ENCODE measurements at regions not wholly inside any gene's neighbourhood (a gene's known extent, or its start where the extent isn't known, plus 50 kb on each side); places are given as distances from the start of the nearest gene placed in this dataset.
"Not testable (repeated sequence)": the region's sequence is repeated elsewhere in the genome, so short reads cannot be mapped to it uniquely, and the experiment has no call there.

- H3K27me3 Mint-ChIP-seq = no peaks in the 10 kb centered on the region
- Histone ChIP-seq H3K9ac (ENCODE audit: low read length) (no peak overlapping the region), H3K4me2 (replicated peaks; ENCODE audit: low read depth, low read length, poor library complexity, severe bottlenecking) (no peak overlapping the region), H3K4me3 (ENCODE audit: control extremely low read depth in 1 of 5, extremely low read depth in 1 of 5, insufficient read depth in 1 of 5, low read depth in 2 of 5, low read length in 4 of 5) (no peak overlapping the region), H3K4me1 (ENCODE audit: control insufficient read depth in 2 of 2, insufficient read depth in 2 of 2, low read length in 2 of 2) (no peaks in the 10 kb centered on the region), H3K79me2 (ENCODE audit: control insufficient read depth, insufficient read depth, low read length) (no peaks in the 10 kb centered on the region), H2AFZ (ENCODE audit: insufficient read depth, low read depth, low read length, poor library complexity, severe bottlenecking) (no peak overlapping the region), H3K27me3 (replicated peaks in 1 of 4; ENCODE audit: control extremely low read depth in 1 of 4, control insufficient read depth in 3 of 4, insufficient read depth in 4 of 4, low read length in 3 of 4) (no peaks in the 10 kb centered on the region), H4K20me1 (ENCODE audit: control insufficient read depth, insufficient read depth, low read length, poor library complexity, severe bottlenecking) (no peaks in the 10 kb centered on the region), H3K36me3 (replicated peaks in 1 of 2; ENCODE audit: control extremely low read depth in 1 of 2, control insufficient read depth in 1 of 2, extremely low read depth in 1 of 2, insufficient read depth in 2 of 2, low read length in 1 of 2) (no peaks in the 10 kb centered on the region), H3K9me3 (ENCODE audit: control extremely low read depth in 1 of 3, control insufficient read depth in 2 of 3, insufficient read depth in 1 of 3, low read length in 2 of 3) (no peaks in the 10 kb centered on the region), H3K27ac (ENCODE audit: low read length in 2 of 2) (no peak overlapping the region)
- intact Hi-C loops (cut with micrococcal nuclease) = no loop called here
- H3K27ac Mint-ChIP-seq = no peak overlapping the region
- no peak for TF ChIP-seq EZH2 (IDR thresholded peaks at IDR 0.05; ENCODE audit: borderline replicate concordance, insufficient read depth, low read depth, low read length, poor library complexity, severe bottlenecking)
- no peak for TF ChIP-seq CTCF (IDR thresholded peaks at IDR 0.05)
- ATAC-seq (ENCODE audit: low read depth) (no peak), DNase-seq (no peak)
- no peaks in the 10 kb centered on the region for H3K9me3 Mint-ChIP-seq (ENCODE audit: insufficient read depth)
- H3K4me3 Mint-ChIP-seq = no peak overlapping the region
- POLR2A ChIA-PET = no interaction called here
- H3K4me1 Mint-ChIP-seq = no peaks in the 10 kb centered on the region
- WGBS (ENCODE audit: insufficient coverage) = 100% methylated on average over 2 of the region's 4 CpGs
- CTCF ChIA-PET = no interaction called here
These were observed 729.1 kb upstream of the MGAT4C start for GRCh38 chr12:86985298-86985697.

GRCh38 chr12:86970595-86970994 is 714.4 kb upstream of the MGAT4C start:
- DNase-seq; H4K20me1 ChIP-seq (ENCODE audit: control insufficient read depth, insufficient read depth, low read length, poor library complexity, severe bottlenecking); H3K27me3 ChIP-seq (replicated peaks in 1 of 4; ENCODE audit: control extremely low read depth in 1 of 4, control insufficient read depth in 3 of 4, insufficient read depth in 4 of 4, low read length in 3 of 4); H3K9me3 ChIP-seq (ENCODE audit: control extremely low read depth in 1 of 3, control insufficient read depth in 2 of 3, insufficient read depth in 1 of 3, low read length in 2 of 3); intact Hi-C loops (cut with micrococcal nuclease); H3K9ac ChIP-seq (ENCODE audit: low read length); H3K79me2 ChIP-seq (ENCODE audit: control insufficient read depth, insufficient read depth, low read length); H3K27ac ChIP-seq (ENCODE audit: low read length in 2 of 2); H3K4me2 ChIP-seq (replicated peaks; ENCODE audit: low read depth, low read length, poor library complexity, severe bottlenecking); POLR2A ChIA-PET; H3K4me3 Mint-ChIP-seq; H3K27me3 Mint-ChIP-seq; H3K27ac Mint-ChIP-seq; H3K4me3 ChIP-seq (ENCODE audit: control extremely low read depth in 1 of 5, extremely low read depth in 1 of 5, insufficient read depth in 1 of 5, low read depth in 2 of 5, low read length in 4 of 5); H3K36me3 ChIP-seq (replicated peaks in 1 of 2; ENCODE audit: control extremely low read depth in 1 of 2, control insufficient read depth in 1 of 2, extremely low read depth in 1 of 2, insufficient read depth in 2 of 2, low read length in 1 of 2); CTCF ChIA-PET; H3K9me3 Mint-ChIP-seq (ENCODE audit: insufficient read depth); ATAC-seq (ENCODE audit: low read depth); H2AFZ ChIP-seq (ENCODE audit: insufficient read depth, low read depth, low read length, poor library complexity, severe bottlenecking); H3K4me1 Mint-ChIP-seq; H3K4me1 ChIP-seq (ENCODE audit: control insufficient read depth in 2 of 2, insufficient read depth in 2 of 2, low read length in 2 of 2): not testable (repeated sequence)
- 85% methylated on average over 6 of the region's 7 CpGs for WGBS (ENCODE audit: insufficient coverage)

Data from B cell (primary cell).